ENCODE measurements at regions not wholly inside any gene's neighbourhood (a gene's known extent, or its start where the extent isn't known, plus 50 kb on each side); places are given as distances from the start of the nearest gene placed in this dataset.
"Not testable (repeated sequence)": the region's sequence is repeated elsewhere in the genome, so short reads cannot be mapped to it uniquely, and the experiment has no call there.

GRCh38 chr11:135001065-135001464 is 589.0 kb upstream of the B3GAT1 start:
- H3K36me3 Mint-ChIP-seq, H3K9me3 Mint-ChIP-seq, H3K27ac Mint-ChIP-seq, H3K27me3 Mint-ChIP-seq, H3K4me3 Mint-ChIP-seq, H3K4me1 Mint-ChIP-seq, DNase-seq: not testable (repeated sequence)

- DNase-seq = no peak
- Mint-ChIP-seq H3K9me3 (no peaks in the 10 kb centered on the region), H3K27ac (no peak overlapping the region), H3K4me1 (no peaks in the 10 kb centered on the region), H3K27me3 (peaks cover 7% of the 10 kb centered on the region), H3K4me3 (no peak overlapping the region), H3K36me3 (no peaks in the 10 kb centered on the region)
Measured at GRCh38 chr11:134999590-134999989, 587.5 kb upstream of the B3GAT1 start.

GRCh38 chr11:134997652-134998320 is 585.7 kb upstream of the B3GAT1 start:
- DNase-seq = no peak
- H3K36me3 Mint-ChIP-seq = no peaks in the 10 kb centered on the region
- peaks cover 14% of the 10 kb centered on the region for H3K27me3 Mint-ChIP-seq
- H3K27ac Mint-ChIP-seq = no peak overlapping the region
- H3K9me3 Mint-ChIP-seq = no peaks in the 10 kb centered on the region
- no peak overlapping the region for H3K4me3 Mint-ChIP-seq
- no peaks in the 10 kb centered on the region for H3K4me1 Mint-ChIP-seq

GRCh38 chr11:134995741-134996140 is 583.7 kb upstream of the B3GAT1 start:
- no peaks in the 10 kb centered on the region for H3K9me3 Mint-ChIP-seq
- no peak overlapping the region for H3K27ac Mint-ChIP-seq
- H3K27me3 Mint-ChIP-seq = peaks cover 15% of the 10 kb centered on the region

GRCh38 chr11:134994431-134994830 is 582.4 kb upstream of the B3GAT1 start:
- no peak for DNase-seq
- no peaks in the 10 kb centered on the region for H3K36me3 Mint-ChIP-seq
- no peak overlapping the region for H3K27ac Mint-ChIP-seq
- peaks cover 16% of the 10 kb centered on the region for H3K27me3 Mint-ChIP-seq
- no peak overlapping the region for H3K4me3 Mint-ChIP-seq
- no peaks in the 10 kb centered on the region for H3K9me3 Mint-ChIP-seq
- H3K4me1 Mint-ChIP-seq = no peaks in the 10 kb centered on the region

More at GRCh38 chr11:134995741-134996140, 583.7 kb upstream of the B3GAT1 start:
- H3K4me1 Mint-ChIP-seq = no peaks in the 10 kb centered on the region
- no peak overlapping the region for H3K4me3 Mint-ChIP-seq
- no peak for DNase-seq
- H3K36me3 Mint-ChIP-seq = no peaks in the 10 kb centered on the region

- Mint-ChIP-seq H3K4me1 (no peaks in the 10 kb centered on the region), H3K36me3 (no peaks in the 10 kb centered on the region)
Measured at GRCh38 chr11:134993691-134994243, 581.7 kb upstream of the B3GAT1 start.

GRCh38 chr11:134992981-134993380 is 580.9 kb upstream of the B3GAT1 start:
- Mint-ChIP-seq H3K9me3 (no peaks in the 10 kb centered on the region), H3K27ac (no peak overlapping the region), H3K4me1 (no peaks in the 10 kb centered on the region), H3K27me3 (peaks cover 31% of the 10 kb centered on the region), H3K36me3 (no peaks in the 10 kb centered on the region), H3K4me3 (no peak overlapping the region)
- DNase-seq = no peak

More at GRCh38 chr11:134993691-134994243, 581.7 kb upstream of the B3GAT1 start:
- peaks cover 23% of the 10 kb centered on the region for H3K27me3 Mint-ChIP-seq
- H3K4me3 Mint-ChIP-seq = no peak overlapping the region
- no peak for DNase-seq
- H3K27ac Mint-ChIP-seq = no peak overlapping the region
- no peaks in the 10 kb centered on the region for H3K9me3 Mint-ChIP-seq

- Mint-ChIP-seq H3K36me3 (no peaks in the 10 kb centered on the region), H3K27ac (no peak overlapping the region), H3K4me3 (no peak overlapping the region), H3K9me3 (no peaks in the 10 kb centered on the region), H3K4me1 (no peaks in the 10 kb centered on the region), H3K27me3 (peaks cover 33% of the 10 kb centered on the region)
- DNase-seq = no peak
Measured at GRCh38 chr11:134988495-134988894, 576.5 kb upstream of the B3GAT1 start.

GRCh38 chr11:134987822-134988221 is 575.8 kb upstream of the B3GAT1 start:
- Mint-ChIP-seq H3K4me3 (no peak overlapping the region), H3K36me3 (no peaks in the 10 kb centered on the region)

GRCh38 chr11:134987223-134987768 is 575.3 kb upstream of the B3GAT1 start:
- H3K4me3 Mint-ChIP-seq = no peak overlapping the region
- H3K27ac Mint-ChIP-seq = no peak overlapping the region
- H3K9me3 Mint-ChIP-seq = no peaks in the 10 kb centered on the region
- no peaks in the 10 kb centered on the region for H3K4me1 Mint-ChIP-seq
- peaks cover 30% of the 10 kb centered on the region for H3K27me3 Mint-ChIP-seq
- no peak for DNase-seq
- H3K36me3 Mint-ChIP-seq = no peaks in the 10 kb centered on the region

More at GRCh38 chr11:134987822-134988221, 575.8 kb upstream of the B3GAT1 start:
- Mint-ChIP-seq H3K27me3 (peaks cover 32% of the 10 kb centered on the region), H3K27ac (no peak overlapping the region), H3K9me3 (no peaks in the 10 kb centered on the region), H3K4me1 (no peaks in the 10 kb centered on the region)
- DNase-seq = no peak

- H3K36me3 Mint-ChIP-seq = no peaks in the 10 kb centered on the region
- no peak for DNase-seq
- peaks cover 29% of the 10 kb centered on the region for H3K27me3 Mint-ChIP-seq
- H3K9me3 Mint-ChIP-seq = no peaks in the 10 kb centered on the region
- no peak overlapping the region for H3K27ac Mint-ChIP-seq
- H3K4me1 Mint-ChIP-seq = no peaks in the 10 kb centered on the region
- no peak overlapping the region for H3K4me3 Mint-ChIP-seq
Measured at GRCh38 chr11:134984421-134984820, 572.4 kb upstream of the B3GAT1 start.

- not testable (repeated sequence) for H3K36me3 Mint-ChIP-seq, H3K4me1 Mint-ChIP-seq, H3K27ac Mint-ChIP-seq, DNase-seq, H3K9me3 Mint-ChIP-seq, H3K4me3 Mint-ChIP-seq
- H3K27me3 Mint-ChIP-seq = peaks cover 17% of the 10 kb centered on the region
Measured at GRCh38 chr11:134982432-134982831, 570.4 kb upstream of the B3GAT1 start.

- no peak for DNase-seq
- no peaks in the 10 kb centered on the region for H3K9me3 Mint-ChIP-seq
- no peak overlapping the region for H3K4me3 Mint-ChIP-seq
- H3K27me3 Mint-ChIP-seq = peaks cover 11% of the 10 kb centered on the region
- H3K4me1 Mint-ChIP-seq = no peaks in the 10 kb centered on the region
- H3K36me3 Mint-ChIP-seq = no peaks in the 10 kb centered on the region
- no peak overlapping the region for H3K27ac Mint-ChIP-seq
Measured at GRCh38 chr11:134981835-134982234, 569.8 kb upstream of the B3GAT1 start.

GRCh38 chr11:134980819-134981710 is 569.0 kb upstream of the B3GAT1 start:
- Mint-ChIP-seq H3K4me3 (no peak overlapping the region), H3K9me3 (no peaks in the 10 kb centered on the region), H3K4me1 (no peaks in the 10 kb centered on the region), H3K27ac (no peak overlapping the region), H3K36me3 (no peaks in the 10 kb centered on the region), H3K27me3 (peaks cover 11% of the 10 kb centered on the region)
- no peak for DNase-seq

- H3K9me3 Mint-ChIP-seq, H3K27me3 Mint-ChIP-seq, H3K27ac Mint-ChIP-seq, H3K36me3 Mint-ChIP-seq, H3K4me3 Mint-ChIP-seq, DNase-seq, H3K4me1 Mint-ChIP-seq: not testable (repeated sequence)
Measured at GRCh38 chr11:134979089-134979457, 567.0 kb upstream of the B3GAT1 start.
